ENCODE measurements at regions not wholly inside any gene's neighbourhood (a gene's known extent, or its start where the extent isn't known, plus 50 kb on each side); places are given as distances from the start of the nearest gene placed in this dataset.
"Not testable (repeated sequence)": the region's sequence is repeated elsewhere in the genome, so short reads cannot be mapped to it uniquely, and the experiment has no call there.

DNA sequence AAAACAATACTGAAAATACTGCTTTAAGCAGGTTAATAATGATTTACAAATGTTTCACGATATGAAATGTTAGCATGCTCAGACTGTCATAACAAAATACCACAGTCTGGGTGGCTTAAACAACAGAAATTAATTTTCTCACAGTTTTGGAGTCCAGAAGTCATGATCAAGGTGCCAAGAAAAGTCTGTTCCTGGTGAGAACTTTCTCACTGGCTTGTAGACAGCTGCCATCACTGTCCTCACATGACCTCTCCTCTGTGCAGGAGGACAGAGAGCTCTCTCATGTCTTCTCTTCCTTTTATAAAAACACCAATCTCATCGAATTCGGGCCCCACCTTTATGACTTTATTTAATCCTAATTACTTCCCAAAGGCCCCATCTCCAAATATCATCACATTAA, 426.7 kb downstream of the KLHL13 start:
- intact Hi-C loops (cut with micrococcal nuclease): no loop called here

DNA sequence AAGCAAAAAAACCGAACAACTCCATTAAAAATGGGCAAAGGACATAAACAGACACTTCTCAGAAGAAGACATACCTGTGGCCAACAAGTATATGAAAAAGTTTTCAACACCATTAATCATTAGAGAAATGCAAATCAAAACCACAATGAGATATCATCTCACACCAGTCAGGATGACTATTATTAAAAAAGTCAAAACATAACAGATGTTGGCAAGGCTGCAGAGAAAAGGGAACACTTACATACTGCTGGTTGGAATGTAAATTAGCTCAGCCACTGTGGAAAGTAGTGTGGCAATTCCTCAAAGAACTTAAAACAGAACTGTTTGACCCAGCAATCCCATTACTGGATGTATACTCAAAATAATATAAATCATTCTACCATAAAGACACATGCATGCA, 436.3 kb downstream of the KLHL13 start:
- intact Hi-C loops (cut with micrococcal nuclease): no loop called here

DNA sequence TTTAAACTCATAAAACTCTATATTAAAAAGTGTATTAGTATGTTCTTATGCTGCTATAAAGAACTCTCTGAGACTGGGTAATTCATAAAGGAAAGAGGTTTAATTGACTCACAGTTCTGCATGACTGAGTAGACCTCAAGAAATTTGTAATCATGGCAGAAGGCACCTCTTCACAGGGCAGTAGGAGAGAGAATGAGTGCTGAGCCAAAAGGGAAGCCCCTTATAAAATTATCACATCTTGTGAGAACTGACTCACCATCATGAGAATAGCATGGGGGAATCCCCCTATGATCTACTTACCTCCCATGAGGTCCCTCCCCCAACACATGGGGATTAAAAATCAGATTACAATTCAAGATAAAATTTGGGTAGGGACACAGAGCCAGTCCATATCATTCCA, 463.2 kb downstream of the KLHL13 start:
- intact Hi-C loops (cut with micrococcal nuclease): no loop called here

DNA sequence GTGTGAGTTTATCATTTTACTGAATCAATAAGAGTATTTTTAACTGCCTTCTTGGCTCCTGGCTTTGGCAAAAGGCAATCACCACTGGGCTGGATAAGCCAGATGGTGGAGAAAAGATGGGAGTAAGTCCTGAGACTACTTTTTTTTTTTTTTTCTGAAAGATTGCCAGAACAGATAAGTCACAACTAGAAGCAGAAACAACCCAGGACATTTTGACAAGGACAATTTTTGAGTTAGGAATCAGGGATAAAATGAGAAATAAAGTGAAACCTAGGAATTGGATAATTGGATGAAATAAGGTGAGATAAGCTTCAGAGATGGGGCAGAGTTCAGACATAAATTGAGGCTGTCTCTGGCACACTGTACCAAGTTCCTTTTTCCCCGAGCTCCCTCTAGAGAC, 471.0 kb downstream of the KLHL13 start:
- intact Hi-C loops (cut with micrococcal nuclease): no loop called here

DNA sequence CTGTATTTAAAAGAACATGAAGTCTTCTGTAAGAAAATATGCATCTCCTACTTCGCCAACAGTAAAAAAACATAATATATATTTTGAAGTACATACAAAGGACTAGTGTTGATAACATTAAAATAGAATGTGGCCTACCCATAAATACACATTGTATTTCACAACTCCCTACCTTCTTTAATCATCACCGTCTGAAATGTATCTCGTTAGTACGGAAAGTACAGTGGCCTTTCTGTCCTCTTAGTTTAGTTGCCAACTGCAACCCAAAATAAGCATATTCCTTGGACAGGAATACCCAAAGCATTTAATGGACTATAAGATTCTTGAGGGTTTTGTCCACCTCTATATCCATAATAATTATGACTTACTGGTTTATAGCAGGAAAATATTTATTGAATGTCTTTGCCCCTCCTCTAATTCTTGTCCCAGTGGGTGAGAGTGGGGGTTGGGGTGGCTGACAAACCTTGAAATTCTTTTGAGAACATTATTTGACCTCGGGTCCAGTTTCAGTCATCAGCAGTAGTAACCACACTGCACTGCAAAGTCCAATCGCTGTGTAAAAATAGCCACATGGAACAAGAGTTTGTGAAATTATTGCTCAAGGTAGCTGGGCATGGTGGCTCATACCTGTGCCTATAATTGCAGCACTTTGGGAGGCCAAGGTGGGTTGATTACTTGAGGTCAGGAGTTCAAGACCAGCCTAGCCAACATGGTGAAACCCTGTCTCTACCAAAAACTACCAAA, 474.5 kb downstream of the KLHL13 start:
- intact Hi-C loops (cut with micrococcal nuclease): no loop called here

DNA sequence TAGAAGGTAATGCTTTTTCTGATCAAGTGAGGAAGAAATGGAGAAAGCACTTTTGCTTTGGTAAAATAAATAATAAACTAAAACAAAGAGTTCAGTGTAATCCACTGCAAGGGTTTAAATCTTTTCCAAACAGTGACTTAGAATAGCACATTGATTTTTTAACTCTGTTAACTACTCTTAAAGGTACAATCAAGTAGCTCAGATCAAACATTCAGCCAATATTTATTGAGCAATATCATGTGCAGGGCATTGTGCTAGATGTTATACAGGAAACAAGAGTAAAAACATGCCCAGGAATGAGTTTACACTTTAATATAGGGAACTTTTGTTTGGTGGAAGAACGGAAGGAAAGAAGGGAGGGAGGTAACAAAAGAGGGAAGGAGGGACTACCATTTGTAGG, 479.8 kb downstream of the KLHL13 start:
- intact Hi-C loops (cut with micrococcal nuclease): no loop called here

DNA sequence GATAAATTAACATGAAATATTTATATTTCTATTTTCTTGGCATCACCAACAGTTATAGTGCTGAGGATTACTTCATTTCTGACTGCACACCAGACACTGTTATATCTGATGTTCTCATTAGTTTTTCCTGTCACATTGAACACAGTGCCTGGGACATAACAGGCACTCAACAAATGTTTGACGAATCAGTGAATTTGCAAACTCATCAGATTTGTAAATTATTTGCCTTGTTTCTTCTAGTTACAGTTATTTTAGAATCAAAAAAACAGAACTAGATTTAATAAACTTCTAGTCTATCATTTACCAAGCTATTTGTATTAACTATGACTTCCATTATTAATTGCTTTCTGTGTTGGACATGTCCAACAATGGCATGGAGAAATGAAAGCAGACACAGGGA, 483.3 kb downstream of the KLHL13 start:
- intact Hi-C loops (cut with micrococcal nuclease): no loop called here

DNA sequence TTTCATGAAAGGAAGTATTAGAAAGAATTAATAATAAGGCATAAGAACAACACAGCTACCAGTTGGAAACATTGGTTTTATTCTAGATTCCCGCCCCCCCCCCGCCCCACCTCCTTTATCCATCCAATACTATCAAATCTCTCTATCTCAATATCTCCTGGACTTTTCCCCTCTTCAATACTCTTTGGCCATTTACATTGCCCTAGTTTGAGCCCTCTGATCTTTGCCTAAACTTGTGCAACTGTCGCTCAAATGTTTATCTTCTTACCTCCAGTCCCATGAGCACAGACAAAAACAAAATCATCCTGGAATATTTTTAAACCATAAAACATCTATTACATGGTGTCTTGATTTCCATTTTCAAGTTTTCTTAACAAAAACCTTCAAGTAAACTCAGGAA, 488.2 kb downstream of the KLHL13 start:
- intact Hi-C loops (cut with micrococcal nuclease): no loop called here

DNA sequence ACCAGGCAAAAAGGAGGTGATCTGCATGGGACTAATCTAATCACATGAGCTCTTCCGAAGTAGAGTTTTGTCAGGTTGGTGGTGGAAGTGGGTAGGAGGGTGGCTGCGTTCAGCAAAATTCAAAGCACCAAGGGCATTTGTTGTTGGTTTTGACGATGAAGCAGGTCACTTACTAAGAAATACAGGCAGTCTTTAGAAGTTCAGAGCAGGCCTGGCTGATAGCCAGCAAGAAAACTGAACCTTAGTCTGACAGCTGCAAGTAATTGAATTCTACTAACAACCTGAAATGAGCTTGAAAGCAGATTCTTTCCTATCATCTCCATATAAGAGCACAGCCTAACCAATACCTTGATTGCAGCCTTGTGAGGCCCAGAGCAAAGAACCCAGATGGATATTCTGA, 505.8 kb downstream of the KLHL13 start:
- intact Hi-C loops (cut with micrococcal nuclease): no loop called here

DNA sequence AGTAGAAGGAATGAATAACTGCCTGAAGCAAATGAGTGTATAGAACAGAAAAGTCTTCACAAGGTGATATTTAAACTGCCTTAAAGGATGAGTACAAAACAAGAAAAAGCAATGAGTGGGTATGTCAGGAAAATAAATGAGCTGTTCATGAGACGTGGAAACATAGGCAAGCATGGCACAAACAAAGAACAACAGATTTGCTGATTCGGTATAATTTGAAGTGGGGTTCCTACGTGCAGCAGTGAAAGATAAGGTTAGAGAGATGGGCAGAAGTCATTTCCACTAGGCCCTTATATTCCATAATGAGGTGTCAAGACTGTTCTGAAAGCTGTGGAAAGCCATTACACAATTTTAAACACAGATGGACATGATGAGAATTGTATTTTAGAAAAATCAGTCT, 506.6 kb downstream of the KLHL13 start:
- intact Hi-C loops (cut with micrococcal nuclease): no loop called here

DNA sequence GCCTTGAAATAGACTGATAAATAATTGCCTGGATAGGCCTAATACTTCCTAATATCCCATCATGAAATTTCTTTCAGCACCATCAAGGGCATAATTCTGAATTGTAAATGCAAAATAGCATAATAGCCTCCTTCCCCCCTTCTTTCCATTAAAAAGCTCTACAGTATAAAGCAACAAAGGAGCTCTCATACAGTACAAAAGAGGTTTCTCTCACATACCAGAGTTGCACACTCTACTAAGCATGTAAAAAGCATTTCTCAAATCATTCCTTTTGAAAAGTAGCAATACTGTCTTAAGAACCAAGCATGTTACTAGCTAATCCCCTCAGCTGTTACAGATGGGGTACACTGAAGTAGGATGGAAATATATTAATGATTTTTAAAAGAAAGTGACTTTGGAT, 509.0 kb downstream of the KLHL13 start:
- intact Hi-C loops (cut with micrococcal nuclease): no loop called here

DNA sequence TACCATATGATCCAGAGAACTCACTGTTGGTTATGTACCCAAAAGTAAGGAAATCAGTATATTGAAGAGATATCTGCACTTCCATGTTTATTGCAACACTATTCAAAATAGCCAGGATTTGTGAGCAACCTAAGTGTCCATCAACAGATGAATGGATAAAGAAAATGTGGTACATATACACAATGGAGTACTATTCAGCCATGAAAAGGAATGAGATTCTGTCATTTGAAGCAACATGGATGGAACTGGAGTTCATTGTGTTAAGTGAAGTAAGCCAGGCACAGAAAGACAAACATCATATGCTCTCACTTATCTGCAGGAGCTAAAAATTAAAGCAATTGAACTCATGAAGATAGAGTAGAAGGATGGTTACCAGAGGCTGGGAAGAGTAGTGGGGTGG, 510.5 kb downstream of the KLHL13 start:
- intact Hi-C loops (cut with micrococcal nuclease): not testable (repeated sequence)

DNA sequence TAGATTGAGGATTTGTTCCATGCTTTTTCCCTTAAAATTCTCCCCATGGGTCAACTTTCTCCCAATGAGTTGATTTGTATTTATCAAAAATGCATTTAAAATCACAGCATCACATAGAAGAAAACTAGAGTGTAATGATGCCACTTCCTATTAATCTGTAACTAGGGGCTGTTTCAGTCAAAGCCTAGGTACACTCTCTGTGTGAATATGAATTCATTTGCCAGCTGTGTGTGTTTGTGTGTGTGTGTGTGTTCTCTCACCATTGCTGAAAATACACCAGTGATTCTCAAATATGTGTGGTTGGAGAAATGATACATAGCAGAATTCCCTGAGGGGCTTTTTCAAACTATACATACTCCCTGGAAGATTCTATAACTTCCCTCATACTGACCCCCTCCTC, 546.5 kb downstream of the KLHL13 start:
- intact Hi-C loops (cut with micrococcal nuclease): no loop called here

DNA sequence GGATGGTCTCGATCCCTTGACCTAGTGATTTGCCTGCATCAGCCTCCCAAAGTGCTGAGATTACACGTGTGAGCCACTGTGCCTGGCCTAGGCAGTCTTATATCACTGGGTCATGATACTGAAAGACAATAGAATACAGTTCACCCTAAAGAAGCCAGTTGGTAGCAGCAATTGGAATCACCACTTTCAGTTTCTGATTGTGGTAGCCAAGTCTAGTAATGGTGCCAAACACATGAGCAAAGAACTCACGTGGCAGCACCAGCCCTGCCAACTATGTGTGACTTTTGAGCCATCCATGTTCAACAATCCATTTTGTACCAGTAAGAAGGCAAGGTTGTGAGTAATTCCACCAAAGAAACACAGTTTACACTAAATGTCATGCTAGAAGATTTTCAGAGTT, 548.4 kb downstream of the KLHL13 start:
- intact Hi-C loops (cut with micrococcal nuclease): no loop called here

DNA sequence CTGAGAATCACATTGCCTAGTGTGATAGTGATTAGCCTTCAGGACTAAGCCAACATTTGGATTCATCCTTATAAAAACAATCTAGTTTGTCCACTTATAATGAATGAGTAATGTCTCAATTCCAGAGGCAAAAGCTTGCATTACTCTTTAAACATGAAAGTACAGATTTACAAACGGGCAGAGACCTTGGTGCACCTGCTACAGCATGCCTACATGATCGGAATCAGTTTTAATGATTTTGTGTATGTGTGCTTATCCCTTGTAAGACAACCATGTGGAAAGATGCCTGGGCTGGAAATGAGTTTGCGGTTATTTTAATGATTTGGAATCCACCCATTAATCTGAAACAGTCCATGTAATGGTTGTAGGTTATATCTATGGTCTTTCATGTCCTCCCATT, 572.7 kb downstream of the KLHL13 start:
- intact Hi-C loops (cut with micrococcal nuclease): no loop called here

DNA sequence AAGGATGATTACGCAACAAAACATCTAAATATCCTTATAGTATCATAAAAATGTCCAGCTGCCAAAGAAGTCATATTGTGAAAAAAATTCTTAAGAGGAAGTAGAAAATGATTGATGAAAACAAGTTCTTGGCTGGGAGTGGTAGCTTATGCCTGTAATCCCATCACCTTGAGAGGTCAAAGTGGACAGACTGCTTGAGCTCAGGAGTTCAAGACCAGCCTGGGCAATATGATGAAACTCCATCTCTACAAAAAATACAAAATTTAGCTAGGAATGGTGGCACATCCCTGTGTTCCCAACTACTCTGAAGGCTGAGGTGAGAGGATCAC, 577.6 kb downstream of the KLHL13 start:
- intact Hi-C loops (cut with micrococcal nuclease): no loop called here

DNA sequence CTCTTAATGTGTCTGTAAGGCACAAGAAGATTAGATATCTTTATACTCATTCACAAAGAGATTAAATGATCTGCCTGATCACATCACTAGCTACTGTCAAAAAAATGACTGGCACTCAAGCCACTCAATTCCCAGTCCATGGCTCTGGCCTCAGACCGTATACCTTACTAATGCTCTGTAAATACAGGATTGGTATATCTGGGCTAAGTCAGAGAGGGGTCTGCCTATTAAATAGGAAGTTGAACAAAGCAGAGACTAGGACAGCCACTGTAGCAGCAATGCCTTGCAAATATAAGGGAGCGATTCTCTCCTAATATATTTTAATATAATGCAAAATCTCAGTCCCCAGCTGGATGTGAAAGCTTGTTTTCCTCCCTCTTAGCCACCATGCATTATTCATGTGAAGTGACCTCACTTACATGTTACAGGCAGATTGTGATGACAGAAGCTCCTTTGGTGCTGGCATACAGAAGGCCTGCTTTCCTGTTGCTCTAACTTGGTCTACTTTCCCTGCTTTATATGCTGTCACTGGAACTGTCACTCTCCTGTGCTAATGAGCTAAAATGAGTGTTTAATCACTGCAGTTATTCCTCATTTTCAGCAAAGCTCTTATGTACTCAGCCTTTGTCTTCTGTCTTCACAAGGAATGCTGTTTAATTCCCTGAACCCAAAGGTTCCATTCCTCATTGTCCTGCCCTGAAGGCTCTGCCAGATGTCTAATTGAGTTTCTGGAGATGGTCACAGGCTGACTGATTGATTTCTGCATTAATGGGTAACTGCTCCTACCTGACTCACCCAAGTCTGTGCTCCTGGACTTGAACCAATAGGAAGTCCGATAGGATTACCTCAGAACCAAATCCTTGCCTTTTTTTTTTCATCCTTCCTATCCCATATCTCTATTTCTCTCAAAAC, 578.2 kb downstream of the KLHL13 start:
- intact Hi-C loops (cut with micrococcal nuclease): no loop called here

DNA sequence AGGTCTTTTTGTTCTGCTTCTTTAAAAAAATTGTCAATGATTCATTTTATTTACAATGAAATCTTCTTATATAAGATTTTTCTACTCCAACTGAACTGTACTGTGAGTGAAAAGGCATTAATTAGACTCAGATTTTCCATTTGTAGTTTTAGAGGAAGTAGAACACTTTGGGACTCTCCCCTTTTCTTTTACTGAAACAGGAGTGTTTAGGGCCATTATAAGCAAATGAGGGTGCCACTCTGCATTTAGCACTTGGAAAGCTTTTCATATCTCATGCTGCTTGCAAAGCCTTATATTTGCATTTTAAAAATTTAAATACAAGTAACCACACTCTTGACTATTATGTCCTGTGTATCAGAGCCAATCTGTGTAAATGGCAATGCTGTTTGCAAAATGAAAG, 584.3 kb downstream of the KLHL13 start:
- intact Hi-C loops (cut with micrococcal nuclease): no loop called here

DNA sequence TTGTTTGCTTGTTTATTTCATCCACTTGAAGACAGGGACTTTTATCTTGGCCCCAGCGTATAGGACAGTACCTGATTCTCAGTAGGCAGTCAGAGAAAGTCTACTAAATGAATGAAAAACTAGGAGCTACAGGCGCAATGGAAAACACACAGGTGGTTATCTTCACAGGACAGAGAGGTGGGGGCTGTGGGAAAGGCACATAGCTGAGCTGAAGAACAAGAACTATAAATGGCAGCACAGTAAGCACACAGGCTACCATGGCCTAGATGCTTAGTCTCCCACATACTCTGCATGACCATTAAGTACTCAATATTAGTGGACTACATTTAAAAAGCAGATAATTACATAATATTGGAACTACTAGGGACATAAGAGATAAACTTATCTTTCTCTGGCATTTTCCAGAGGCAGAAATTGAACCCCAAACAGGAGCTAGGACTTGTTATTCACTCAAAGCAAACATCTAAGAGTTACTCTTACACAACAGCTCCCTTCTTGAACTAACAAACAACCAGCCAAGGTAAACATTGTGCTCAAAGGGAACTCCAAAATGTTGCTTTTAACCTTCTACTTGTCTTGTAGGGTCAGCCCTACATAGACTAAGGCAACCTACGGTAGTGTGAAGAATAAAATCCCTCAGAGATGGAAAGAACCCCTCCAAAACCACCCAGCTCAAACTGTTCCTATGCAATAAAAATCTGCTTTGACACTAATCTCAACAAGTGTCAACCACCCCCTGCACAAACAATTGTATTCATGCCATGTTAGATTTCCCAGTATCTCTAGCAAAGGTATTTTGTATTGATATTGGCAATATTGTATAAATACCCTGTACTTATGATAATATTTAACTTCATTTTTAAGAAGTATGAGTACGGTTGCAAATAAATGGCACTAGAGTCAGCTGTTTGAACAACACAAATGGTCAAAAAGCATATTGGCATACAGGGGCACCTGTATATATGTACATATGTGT, 593.6 kb downstream of the KLHL13 start:
- intact Hi-C loops (cut with micrococcal nuclease): no loop called here

DNA sequence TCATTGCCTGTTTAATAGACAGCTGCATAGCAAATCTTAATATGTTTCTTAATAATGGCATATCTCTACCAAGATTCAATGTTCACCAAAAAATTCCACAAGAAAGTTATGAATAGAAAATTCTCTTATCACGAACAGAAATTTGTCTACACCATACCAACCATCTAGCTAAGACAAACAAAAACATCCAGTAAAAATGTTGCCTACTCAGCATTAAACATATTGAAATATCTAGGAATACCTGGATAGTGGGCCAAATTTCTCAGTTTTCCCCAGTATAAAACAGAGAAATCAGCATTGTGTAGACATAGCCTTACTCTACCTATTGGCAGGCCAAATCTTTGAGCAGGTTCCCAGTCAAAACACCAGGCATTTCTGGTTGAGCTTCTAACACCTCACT, 598.6 kb downstream of the KLHL13 start:
- intact Hi-C loops (cut with micrococcal nuclease): no loop called here

DNA sequence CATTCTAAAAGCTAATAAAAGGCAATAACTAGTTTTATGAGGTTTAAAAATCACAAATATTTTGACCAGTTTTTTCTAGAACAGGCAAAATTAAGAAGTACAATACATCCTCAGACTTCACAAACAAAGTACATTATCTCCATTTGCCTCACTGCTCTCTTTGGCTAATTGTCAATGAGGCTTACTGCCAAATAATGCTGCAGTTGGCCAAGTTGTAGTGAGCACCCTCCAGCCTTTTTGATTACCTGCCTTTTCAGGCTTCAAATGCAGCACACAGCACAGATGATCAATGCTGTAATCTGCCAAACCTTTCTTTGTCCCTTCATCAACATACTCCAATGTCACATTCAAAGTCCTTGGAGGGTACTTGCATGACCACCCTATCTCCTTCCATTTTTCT, 605.2 kb downstream of the KLHL13 start:
- intact Hi-C loops (cut with micrococcal nuclease): no loop called here

DNA sequence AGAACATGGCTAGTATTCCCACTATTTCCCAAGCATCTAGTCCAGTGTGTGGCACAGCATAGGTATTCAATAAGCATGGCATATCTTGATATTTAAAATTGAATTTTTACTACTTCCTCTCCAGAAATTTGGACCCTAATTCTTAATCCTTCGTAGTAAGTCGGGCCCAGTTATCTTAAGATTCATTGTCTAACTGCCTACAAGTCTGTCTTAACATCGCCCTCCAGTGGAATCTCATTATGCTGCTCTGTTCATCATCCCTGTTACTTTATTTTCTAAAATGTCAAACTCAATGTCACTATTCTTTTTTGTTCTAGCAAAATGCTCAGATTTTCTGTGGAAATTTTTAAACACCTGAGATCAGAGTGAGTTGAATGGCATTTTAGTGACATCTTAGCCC, 606.2 kb downstream of the KLHL13 start:
- intact Hi-C loops (cut with micrococcal nuclease): no loop called here

All from T-helper 1 cell treated with Interleukin-12 subunit alpha and Interleukin-12 subunit beta and Interleukin-4 antibody, amounts not matched to agents 30 ng/mL and 1 ng/mL, for 36 hours (primary cell).